ENCODE measurements at regions not wholly inside any gene's neighbourhood (a gene's known extent, or its start where the extent isn't known, plus 50 kb on each side); places are given as distances from the start of the nearest gene placed in this dataset.

DNA sequence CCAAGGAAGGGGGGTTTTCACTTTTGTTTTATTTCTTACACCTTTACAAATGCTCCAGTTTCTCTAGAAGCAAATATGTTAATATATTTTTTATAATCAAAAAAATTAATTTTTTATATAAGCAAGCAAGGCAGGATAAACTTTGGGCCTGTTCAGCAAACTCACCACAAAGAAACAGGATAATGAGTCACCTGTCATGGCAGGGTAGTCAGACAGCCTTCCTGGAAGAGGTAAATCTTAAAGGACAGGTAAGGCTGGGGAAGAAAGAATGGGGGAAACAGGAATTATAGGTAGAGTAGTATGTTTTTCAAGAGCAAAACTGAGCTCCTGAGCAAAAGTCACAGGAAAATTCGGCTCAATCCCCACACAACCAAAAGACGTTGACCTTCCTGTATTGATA lies 186.3 kb upstream of the SOX9 start:
- Histone ChIP-seq H3K4me3 (ENCODE audit: low read length, poor library complexity, severe bottlenecking) (no peak overlapping the region), H3K36me3 (ENCODE audit: insufficient read depth, low read length) (no peaks in the 10 kb centered on the region), H3K4me2 (ENCODE audit: low read depth, low read length, poor library complexity, severe bottlenecking) (no peak overlapping the region), H3K9me3 (ENCODE audit: insufficient read depth, low read depth, low read length) (no peaks in the 10 kb centered on the region), H3K9me2 (replicated peaks; ENCODE audit: low read depth, low read length) (no peaks in the 10 kb centered on the region), H3K27me3 (ENCODE audit: insufficient read depth, low read length, poor library complexity, severe bottlenecking) (no peaks in the 10 kb centered on the region), H3F3A (ENCODE audit: low read depth) (no peaks in the 10 kb centered on the region), H3K79me2 (ENCODE audit: insufficient read depth, low read length) (no peaks in the 10 kb centered on the region), H2AFZ (ENCODE audit: low read length) (no peak overlapping the region), H3K4me1 (ENCODE audit: insufficient read depth, low read length, poor library complexity, severe bottlenecking) (no peaks in the 10 kb centered on the region), H4K20me1 (ENCODE audit: insufficient read depth, low read length, poor library complexity, severe bottlenecking) (no peaks in the 10 kb centered on the region), H3K9ac (ENCODE audit: low read depth, low read length, poor library complexity, severe bottlenecking) (no peak overlapping the region)
- TF ChIP-seq, protein P1, sequence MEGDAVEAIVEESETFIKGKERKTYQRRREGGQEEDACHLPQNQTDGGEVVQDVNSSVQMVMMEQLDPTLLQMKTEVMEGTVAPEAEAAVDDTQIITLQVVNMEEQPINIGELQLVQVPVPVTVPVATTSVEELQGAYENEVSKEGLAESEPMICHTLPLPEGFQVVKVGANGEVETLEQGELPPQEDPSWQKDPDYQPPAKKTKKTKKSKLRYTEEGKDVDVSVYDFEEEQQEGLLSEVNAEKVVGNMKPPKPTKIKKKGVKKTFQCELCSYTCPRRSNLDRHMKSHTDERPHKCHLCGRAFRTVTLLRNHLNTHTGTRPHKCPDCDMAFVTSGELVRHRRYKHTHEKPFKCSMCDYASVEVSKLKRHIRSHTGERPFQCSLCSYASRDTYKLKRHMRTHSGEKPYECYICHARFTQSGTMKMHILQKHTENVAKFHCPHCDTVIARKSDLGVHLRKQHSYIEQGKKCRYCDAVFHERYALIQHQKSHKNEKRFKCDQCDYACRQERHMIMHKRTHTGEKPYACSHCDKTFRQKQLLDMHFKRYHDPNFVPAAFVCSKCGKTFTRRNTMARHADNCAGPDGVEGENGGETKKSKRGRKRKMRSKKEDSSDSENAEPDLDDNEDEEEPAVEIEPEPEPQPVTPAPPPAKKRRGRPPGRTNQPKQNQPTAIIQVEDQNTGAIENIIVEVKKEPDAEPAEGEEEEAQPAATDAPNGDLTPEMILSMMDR (conservative IDR thresholded peaks at IDR 0.05; ENCODE audit: low read length): no peak
- no peak for TF ChIP-seq EZH2phosphoT487 (IDR thresholded peaks at IDR 0.05; ENCODE audit: borderline replicate concordance)

DNA sequence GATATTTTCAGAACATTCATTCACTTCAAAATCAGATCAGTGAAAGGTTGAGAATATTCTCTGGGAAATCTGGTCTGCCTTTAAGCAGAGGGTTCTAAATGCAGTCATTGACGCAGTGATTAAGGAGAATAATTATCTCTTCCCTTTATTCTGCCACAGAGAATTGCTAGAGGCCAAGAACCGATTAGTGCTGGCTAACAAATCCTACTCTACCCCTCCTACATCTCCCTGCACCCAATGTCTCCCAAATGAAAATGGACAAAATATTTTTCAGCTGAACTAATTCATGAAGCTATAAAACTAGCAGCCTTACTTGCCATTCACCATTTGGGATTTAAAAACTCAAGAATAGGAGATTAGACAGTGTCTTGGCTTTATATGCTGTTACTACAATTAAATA lies 185.5 kb upstream of the SOX9 start:
- TF ChIP-seq EZH2phosphoT487 (IDR thresholded peaks at IDR 0.05; ENCODE audit: borderline replicate concordance): no peak
- TF ChIP-seq, protein P1 (conservative IDR thresholded peaks at IDR 0.05; ENCODE audit: low read length): no peak

DNA sequence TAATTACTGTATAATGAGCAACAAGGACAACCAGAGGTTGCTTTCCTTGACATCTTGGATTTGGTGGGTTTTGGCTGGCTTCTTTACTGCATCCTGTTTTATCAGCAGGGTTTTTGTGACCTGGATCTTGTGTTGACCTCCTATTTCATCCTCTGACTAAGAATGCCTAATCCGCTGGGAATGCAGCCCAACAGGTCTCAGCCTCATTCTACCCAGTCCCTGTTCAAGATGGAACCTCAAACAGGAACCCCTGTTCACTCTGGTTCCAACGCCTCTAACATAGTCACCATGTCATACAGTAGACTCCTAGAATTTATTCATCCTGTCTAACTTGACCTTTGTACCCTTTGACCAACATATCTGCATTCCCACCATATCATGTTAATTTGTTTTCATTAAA lies 183.8 kb upstream of the SOX9 start:
- Histone ChIP-seq H3F3A (ENCODE audit: low read depth) (no peaks in the 10 kb centered on the region), H3K4me3 (ENCODE audit: low read length, poor library complexity, severe bottlenecking) (no peak overlapping the region), H3K36me3 (ENCODE audit: insufficient read depth, low read length) (no peaks in the 10 kb centered on the region), H4K20me1 (ENCODE audit: insufficient read depth, low read length, poor library complexity, severe bottlenecking) (no peaks in the 10 kb centered on the region), H3K27me3 (ENCODE audit: insufficient read depth, low read length, poor library complexity, severe bottlenecking) (no peaks in the 10 kb centered on the region), H3K9ac (ENCODE audit: low read depth, low read length, poor library complexity, severe bottlenecking) (no peak overlapping the region), H3K4me2 (ENCODE audit: low read depth, low read length, poor library complexity, severe bottlenecking) (no peak overlapping the region), H2AFZ (ENCODE audit: low read length) (no peak overlapping the region), H3K79me2 (ENCODE audit: insufficient read depth, low read length) (no peaks in the 10 kb centered on the region), H3K9me3 (ENCODE audit: insufficient read depth, low read depth, low read length) (no peaks in the 10 kb centered on the region; the same call in 1 of the 2 replicates), H3K4me1 (ENCODE audit: insufficient read depth, low read length, poor library complexity, severe bottlenecking) (no peaks in the 10 kb centered on the region), H3K9me2 (replicated peaks; ENCODE audit: low read depth, low read length) (no peaks in the 10 kb centered on the region)
- TF ChIP-seq, protein P1 (conservative IDR thresholded peaks at IDR 0.05; ENCODE audit: low read length): no peak
- TF ChIP-seq EZH2phosphoT487 (IDR thresholded peaks at IDR 0.05; ENCODE audit: borderline replicate concordance): no peak

More for the DNA sequence above, 185.5 kb upstream of the SOX9 start:
- H3K27me3 ChIP-seq (ENCODE audit: insufficient read depth, low read length, poor library complexity, severe bottlenecking): no peaks in the 10 kb centered on the region
- no peaks in the 10 kb centered on the region for H3K4me1 ChIP-seq (ENCODE audit: insufficient read depth, low read length, poor library complexity, severe bottlenecking)
- no peak overlapping the region for H3K4me2 ChIP-seq (ENCODE audit: low read depth, low read length, poor library complexity, severe bottlenecking)
- H3K9ac ChIP-seq (ENCODE audit: low read depth, low read length, poor library complexity, severe bottlenecking): no peak overlapping the region
- no peaks in the 10 kb centered on the region for H4K20me1 ChIP-seq (ENCODE audit: insufficient read depth, low read length, poor library complexity, severe bottlenecking)
- H3K9me3 ChIP-seq (ENCODE audit: insufficient read depth, low read depth, low read length): no peaks in the 10 kb centered on the region; the same call in 1 of the 2 replicates
- no peaks in the 10 kb centered on the region for H3K36me3 ChIP-seq (ENCODE audit: insufficient read depth, low read length)
- H3K79me2 ChIP-seq (ENCODE audit: insufficient read depth, low read length): no peaks in the 10 kb centered on the region
- no peaks in the 10 kb centered on the region for H3K9me2 ChIP-seq (replicated peaks; ENCODE audit: low read depth, low read length)
- no peaks in the 10 kb centered on the region for H3F3A ChIP-seq (ENCODE audit: low read depth)
- no peak overlapping the region for H2AFZ ChIP-seq (ENCODE audit: low read length)
- no peak overlapping the region for H3K4me3 ChIP-seq (ENCODE audit: low read length, poor library complexity, severe bottlenecking)

Data from Loucy (cell line).